Transverse colon (tissue), 4 donors: ENCODE measurements at regions not wholly inside any gene's neighbourhood (a gene's known extent, or its start where the extent isn't known, plus 50 kb on each side); places are given as distances from the start of the nearest gene placed in this dataset.

ENCODE experiments used
- CTCF ChIP-seq, 5 experiments: fragments of 200-600 bp in 3 of 5; fragments of 450-650 bp in 2 of 5; sonication (generic) in 3 of 5; IDR thresholded peaks; 1 replicate in 2 of 5; 2 replicates in 3 of 5; pipeline ENCODE4 v1.5.1; 2016 to 2017; ENCODE audit warnings: antibody characterized with exemption in 5 of 5, inconsistent platforms in 3 of 5, mild to moderate bottlenecking in 2 of 5, moderate library complexity in 1 of 5
- EP300 ChIP-seq: sonication (generic); formaldehyde crosslinking; IDR thresholded peaks from one replicate; pipeline ENCODE4 v1.6.1; 2017; ENCODE audit warnings: antibody characterized with exemption, low read depth
- POLR2A ChIP-seq: fragments of 450-650 bp; IDR thresholded peaks from one replicate; pipeline ENCODE4 v1.6.1; 2016; ENCODE audit warnings: antibody characterized with exemption, mild to moderate bottlenecking, moderate library complexity
- POLR2AphosphoS5 ChIP-seq, 3 donors: sonication (generic); formaldehyde crosslinking; IDR thresholded peaks; one replicate each; pipeline ENCODE4 v1.6.1; 2016; ENCODE audit warnings: antibody characterized with exemption in 3 of 3

- TF ChIP-seq CTCF (IDR thresholded peaks at IDR 0.05) (no peak), POLR2AphosphoS5 (IDR thresholded peaks at IDR 0.05) (no peak), POLR2A (no peak), EP300 (no peak)
These were observed 478.0 kb upstream of the CPEB2 start for GRCh38 chr4:14524276-14524675.
